ENCODE measurements at regions not wholly inside any gene's neighbourhood (a gene's known extent, or its start where the extent isn't known, plus 50 kb on each side); places are given as distances from the start of the nearest gene placed in this dataset.

- WGBS = 10% methylated on average over 1 of the region's 1 CpG
- peak overlapping the region; percentile 31 to 62 for H3K27ac ChIP-seq (ENCODE audit: low read depth in 1 of 2, low read length in 2 of 2)
- no peak for DNase-seq (ENCODE audit: low spot score)
- H3K4me3 ChIP-seq (ENCODE audit: low read depth in 1 of 3, low read length in 3 of 3) = no peak overlapping the region
- no peaks in the 10 kb centered on the region for H3K9me3 ChIP-seq (ENCODE audit: control insufficient read depth in 4 of 4, low read length in 3 of 4)
- no peaks in the 10 kb centered on the region for H3K27me3 ChIP-seq (ENCODE audit: control insufficient read depth in 4 of 4, insufficient read depth in 4 of 4, low read length in 3 of 4)
- no peaks in the 10 kb centered on the region for H3K36me3 ChIP-seq (ENCODE audit: control insufficient read depth in 4 of 4, insufficient read depth in 3 of 4, low read depth in 1 of 4, low read length in 3 of 4)
- H3K9ac ChIP-seq (ENCODE audit: low read depth in 1 of 2, low read length in 2 of 2) = no peak overlapping the region
- TF ChIP-seq HNF4G (IDR thresholded peaks at IDR 0.05) (no peak), MAX (IDR thresholded peaks at IDR 0.05) (no peak), ATF3 (IDR thresholded peaks at IDR 0.05) (no peak), JUND (IDR thresholded peaks at IDR 0.05) (no peak), HNF4A (conservative IDR thresholded peaks at IDR 0.05) (peak; percentile 30 to 42), SP1 (IDR thresholded peaks at IDR 0.05) (no peak), TAF1 (conservative IDR thresholded peaks at IDR 0.05) (no peak), EGR1 (IDR thresholded peaks at IDR 0.05; ENCODE audit: low read depth in 2 of 2) (no peak), FOXA1 (IDR thresholded peaks at IDR 0.05) (no peak), RXRA (IDR thresholded peaks at IDR 0.05) (peak; percentile 80 to 83), GABPA (IDR thresholded peaks at IDR 0.05 in 1 of 2, conservative IDR thresholded peaks at IDR 0.05 in 1 of 2) (no peak), RAD21 (IDR thresholded peaks at IDR 0.05) (peak; percentile 33 to 34), REST (IDR thresholded peaks at IDR 0.05) (no peak), NR2F2 (IDR thresholded peaks at IDR 0.05) (peak; percentile 70)
- TF ChIP-seq, protein P1, sequence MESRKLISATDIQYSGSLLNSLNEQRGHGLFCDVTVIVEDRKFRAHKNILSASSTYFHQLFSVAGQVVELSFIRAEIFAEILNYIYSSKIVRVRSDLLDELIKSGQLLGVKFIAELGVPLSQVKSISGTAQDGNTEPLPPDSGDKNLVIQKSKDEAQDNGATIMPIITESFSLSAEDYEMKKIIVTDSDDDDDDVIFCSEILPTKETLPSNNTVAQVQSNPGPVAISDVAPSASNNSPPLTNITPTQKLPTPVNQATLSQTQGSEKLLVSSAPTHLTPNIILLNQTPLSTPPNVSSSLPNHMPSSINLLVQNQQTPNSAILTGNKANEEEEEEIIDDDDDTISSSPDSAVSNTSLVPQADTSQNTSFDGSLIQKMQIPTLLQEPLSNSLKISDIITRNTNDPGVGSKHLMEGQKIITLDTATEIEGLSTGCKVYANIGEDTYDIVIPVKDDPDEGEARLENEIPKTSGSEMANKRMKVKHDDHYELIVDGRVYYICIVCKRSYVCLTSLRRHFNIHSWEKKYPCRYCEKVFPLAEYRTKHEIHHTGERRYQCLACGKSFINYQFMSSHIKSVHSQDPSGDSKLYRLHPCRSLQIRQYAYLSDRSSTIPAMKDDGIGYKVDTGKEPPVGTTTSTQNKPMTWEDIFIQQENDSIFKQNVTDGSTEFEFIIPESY (IDR thresholded peaks at IDR 0.05) = no peak
- H3K4me1 ChIP-seq (ENCODE audit: control insufficient read depth in 4 of 4, insufficient read depth in 4 of 4, low read length in 3 of 4) = peaks cover 7 to 13% (median 9%) of the 10 kb centered on the region in 4 donors
Observed at GRCh38 chr3:102163039-102163817, 271.6 kb upstream of the ZPLD1 start.

- Histone ChIP-seq H3K36me3 (ENCODE audit: control insufficient read depth in 4 of 4, insufficient read depth in 3 of 4, low read depth in 1 of 4, low read length in 3 of 4) (no peaks in the 10 kb centered on the region), H3K9ac (ENCODE audit: low read depth in 1 of 2, low read length in 2 of 2) (no peak overlapping the region), H3K4me3 (ENCODE audit: low read depth in 1 of 3, low read length in 3 of 3) (no peak overlapping the region), H3K4me1 (ENCODE audit: control insufficient read depth in 4 of 4, insufficient read depth in 4 of 4, low read length in 3 of 4) (peaks cover 7 to 13% (median 9%) of the 10 kb centered on the region in 4 donors), H3K9me3 (ENCODE audit: control insufficient read depth in 4 of 4, low read length in 3 of 4) (no peaks in the 10 kb centered on the region), H3K27me3 (ENCODE audit: control insufficient read depth in 4 of 4, insufficient read depth in 4 of 4, low read length in 3 of 4) (no peaks in the 10 kb centered on the region), H3K27ac (ENCODE audit: low read depth in 1 of 2, low read length in 2 of 2) (no peak overlapping the region)
- DNase-seq (ENCODE audit: low spot score) = no peak
- WGBS = 81% methylated on average over 4 of the region's 4 CpGs
- no peak for TF ChIP-seq TAF1 (conservative IDR thresholded peaks at IDR 0.05)
- no peak for TF ChIP-seq RXRA (IDR thresholded peaks at IDR 0.05)
- TF ChIP-seq, protein P1 (IDR thresholded peaks at IDR 0.05) = no peak
- TF ChIP-seq REST (IDR thresholded peaks at IDR 0.05) = no peak
- no peak for TF ChIP-seq NR2F2 (IDR thresholded peaks at IDR 0.05)
- TF ChIP-seq SP1 (IDR thresholded peaks at IDR 0.05) = no peak
- no peak for TF ChIP-seq MAX (IDR thresholded peaks at IDR 0.05)
- no peak for TF ChIP-seq ATF3 (IDR thresholded peaks at IDR 0.05)
- TF ChIP-seq HNF4G (IDR thresholded peaks at IDR 0.05) = no peak
- TF ChIP-seq YY1 (IDR thresholded peaks at IDR 0.05) = no peak
- no peak for TF ChIP-seq HNF4A (conservative IDR thresholded peaks at IDR 0.05)
Observed at GRCh38 chr3:102163818-102164154, 271.0 kb upstream of the ZPLD1 start.
